Bronchial epithelial cell (primary cell): ENCODE measurements at regions not wholly inside any gene's neighbourhood (a gene's known extent, or its start where the extent isn't known, plus 50 kb on each side); places are given as distances from the start of the nearest gene placed in this dataset.

ENCODE experiments used
- DNase-seq: peaks from one replicate; pipeline ENCODE4 v3.0.0-alpha.2; 2010; ENCODE audit warnings: low read depth
- FAIRE-seq: peaks from 2 replicates; lab custom pipeline; 2011; peaks lifted over from hg19 to GRCh38; lab: Jason Lieb, UNC
- H3K27me3 ChIP-seq: 2 replicates; pipeline ENCODE4 v1.5.1; 2011; ENCODE audit warnings: low read length; ENCODE audit not compliant: control insufficient read depth, insufficient read depth
- H3K36me3 ChIP-seq: 2 replicates; pipeline ENCODE4 v1.5.1; 2011; ENCODE audit warnings: low read length; ENCODE audit not compliant: control insufficient read depth, insufficient read depth
- H3K4me3 ChIP-seq: 2 replicates; pipeline ENCODE4 v1.5.1; 2011; ENCODE audit warnings: mild to moderate bottlenecking, low read depth, low read length, control low read depth
- TF ChIP-seq, protein P1 (sequence below): IDR thresholded peaks from 2 replicates; pipeline ENCODE4 v1.5.1; 2011; ENCODE audit warnings: mild to moderate bottlenecking, moderate library complexity, low read length, control low read depth, inconsistent platforms; ENCODE audit not compliant: insufficient read depth, severe bottlenecking

DNA sequence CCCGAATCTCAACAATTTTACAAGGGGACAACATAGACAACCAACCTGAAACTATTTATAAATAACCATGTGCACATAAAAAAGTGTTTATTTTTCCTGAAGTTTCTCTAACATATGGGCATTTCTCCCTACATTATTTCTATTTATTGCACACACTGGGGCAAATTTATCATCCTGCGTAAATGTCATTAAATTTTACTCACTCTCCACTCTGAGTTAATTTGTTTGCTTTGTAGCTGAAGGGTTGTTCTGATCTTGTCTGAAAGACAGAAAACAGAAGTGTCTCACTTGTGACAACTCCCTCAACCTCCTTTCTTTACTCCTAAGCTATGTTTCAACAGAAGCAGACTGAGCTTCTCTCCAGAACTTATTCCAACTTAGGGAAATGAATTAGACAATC is 194.2 kb downstream of the HIPK3 start:
- TF ChIP-seq, protein P1, sequence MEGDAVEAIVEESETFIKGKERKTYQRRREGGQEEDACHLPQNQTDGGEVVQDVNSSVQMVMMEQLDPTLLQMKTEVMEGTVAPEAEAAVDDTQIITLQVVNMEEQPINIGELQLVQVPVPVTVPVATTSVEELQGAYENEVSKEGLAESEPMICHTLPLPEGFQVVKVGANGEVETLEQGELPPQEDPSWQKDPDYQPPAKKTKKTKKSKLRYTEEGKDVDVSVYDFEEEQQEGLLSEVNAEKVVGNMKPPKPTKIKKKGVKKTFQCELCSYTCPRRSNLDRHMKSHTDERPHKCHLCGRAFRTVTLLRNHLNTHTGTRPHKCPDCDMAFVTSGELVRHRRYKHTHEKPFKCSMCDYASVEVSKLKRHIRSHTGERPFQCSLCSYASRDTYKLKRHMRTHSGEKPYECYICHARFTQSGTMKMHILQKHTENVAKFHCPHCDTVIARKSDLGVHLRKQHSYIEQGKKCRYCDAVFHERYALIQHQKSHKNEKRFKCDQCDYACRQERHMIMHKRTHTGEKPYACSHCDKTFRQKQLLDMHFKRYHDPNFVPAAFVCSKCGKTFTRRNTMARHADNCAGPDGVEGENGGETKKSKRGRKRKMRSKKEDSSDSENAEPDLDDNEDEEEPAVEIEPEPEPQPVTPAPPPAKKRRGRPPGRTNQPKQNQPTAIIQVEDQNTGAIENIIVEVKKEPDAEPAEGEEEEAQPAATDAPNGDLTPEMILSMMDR = no peak
- FAIRE-seq (no peak), DNase-seq (no peak)
- no peaks in the 10 kb centered on the region for H3K36me3 ChIP-seq
- H3K4me3 ChIP-seq = no peak overlapping the region
- no peaks in the 10 kb centered on the region for H3K27me3 ChIP-seq

DNA sequence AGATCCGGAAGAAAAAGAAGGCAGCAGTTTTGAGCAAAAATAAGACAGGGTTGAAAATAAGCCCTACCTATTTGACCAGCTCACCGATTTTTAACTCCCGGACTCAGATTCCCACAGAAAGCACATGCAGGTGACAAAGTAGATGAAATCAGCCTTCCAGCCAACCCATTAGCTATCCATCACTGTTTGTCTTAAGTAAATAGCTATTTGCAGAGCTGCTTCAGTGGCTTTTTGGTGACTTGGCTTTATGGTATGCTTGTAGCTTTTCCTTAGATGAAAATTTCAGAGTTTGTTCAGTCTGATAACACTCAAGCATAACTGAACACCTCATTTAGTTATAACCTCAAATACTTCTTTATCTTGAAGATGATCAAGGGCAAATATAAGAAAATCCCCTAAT is 192.6 kb downstream of the HIPK3 start:
- no peak overlapping the region for H3K4me3 ChIP-seq
- DNase-seq = no peak
- FAIRE-seq = no peak
- H3K36me3 ChIP-seq = no peaks in the 10 kb centered on the region
- no peaks in the 10 kb centered on the region for H3K27me3 ChIP-seq
- TF ChIP-seq, protein P1 = no peak

DNA sequence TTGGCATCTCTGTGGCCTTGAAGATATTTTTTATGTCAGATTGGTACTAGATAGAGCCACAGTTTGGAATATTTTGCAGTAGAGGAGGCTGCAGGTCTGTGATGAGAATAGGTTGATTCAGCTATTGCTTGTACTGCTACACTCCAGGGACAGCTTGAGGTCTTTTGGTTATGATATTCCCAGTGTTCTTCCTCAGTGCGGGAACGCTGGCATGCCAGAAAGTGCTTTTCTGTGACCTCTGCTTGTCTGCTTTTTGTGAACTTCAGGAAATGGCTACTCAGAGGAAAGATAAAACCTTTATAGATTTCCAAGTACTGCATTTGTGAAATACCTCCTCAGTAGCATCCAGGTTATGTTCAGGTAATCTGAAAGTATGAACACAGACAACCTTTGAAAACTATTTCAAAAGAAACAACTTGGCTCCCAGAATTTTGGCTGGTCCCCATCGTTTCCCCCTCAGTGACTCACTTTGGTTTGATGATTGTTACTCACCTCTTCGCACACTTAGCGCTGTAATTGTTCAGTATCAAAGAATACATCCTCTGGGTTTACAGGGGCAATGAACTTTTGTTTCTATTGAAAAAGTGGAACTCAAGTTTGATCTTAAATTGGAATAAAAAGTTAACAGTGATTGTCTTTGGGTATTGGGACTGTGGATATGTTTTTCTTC is 191.4 kb downstream of the HIPK3 start:
- TF ChIP-seq, protein P1 = no peak
- H3K27me3 ChIP-seq = no peaks in the 10 kb centered on the region
- no peak for FAIRE-seq

DNA sequence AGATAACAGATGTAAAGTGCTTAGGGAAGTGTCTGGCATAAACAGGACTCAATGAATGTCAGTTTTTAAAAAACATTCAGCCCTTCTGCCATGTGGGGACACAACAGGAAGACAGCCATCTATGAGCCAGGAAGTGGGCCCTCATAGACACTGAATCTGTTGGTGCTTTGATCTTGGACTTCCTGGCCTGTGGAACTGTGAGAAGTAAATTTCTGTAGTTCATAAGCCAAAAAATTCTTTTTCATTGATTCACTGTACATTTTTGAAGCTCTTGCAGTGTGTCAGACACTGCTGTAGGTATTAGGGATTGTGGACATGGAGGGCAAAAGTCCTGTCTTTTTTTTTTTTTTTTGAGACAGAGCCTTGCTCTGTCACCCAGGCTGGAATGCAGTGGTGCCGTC is 188.6 kb downstream of the HIPK3 start:
- TF ChIP-seq, protein P1 = no peak
- Histone ChIP-seq H3K27me3 (no peaks in the 10 kb centered on the region), H3K4me3 (no peak overlapping the region), H3K36me3 (no peaks in the 10 kb centered on the region)
- FAIRE-seq (no peak), DNase-seq (no peak)

More for the DNA sequence above, 191.4 kb downstream of the HIPK3 start:
- Histone ChIP-seq H3K36me3 (no peaks in the 10 kb centered on the region), H3K4me3 (no peak overlapping the region)
- peak; percentile 31 for DNase-seq

- TF ChIP-seq, protein P1 = no peak
- DNase-seq (peak; percentile 16), FAIRE-seq (no peak)
- Histone ChIP-seq H3K27me3 (no peaks in the 10 kb centered on the region), H3K36me3 (no peaks in the 10 kb centered on the region), H3K4me3 (no peak overlapping the region)
These were observed 187.8 kb downstream of the HIPK3 start for GRCh38 chr11:33444835-33445594.
